Lower leg skin (tissue), 3 donors: ENCODE measurements at regions not wholly inside any gene's neighbourhood (a gene's known extent, or its start where the extent isn't known, plus 50 kb on each side); places are given as distances from the start of the nearest gene placed in this dataset.

ENCODE experiments used
- POLR2A ChIP-seq, 2 donors: fragments of 450-650 bp; IDR thresholded peaks; one replicate each; pipeline ENCODE4 v1.6.1; 2016 to 2017; ENCODE audit warnings: antibody characterized with exemption in 2 of 2, mild to moderate bottlenecking in 1 of 2, moderate library complexity in 1 of 2
- TF ChIP-seq, protein P1 (sequence below), 3 donors: fragments of 450-650 bp; IDR thresholded peaks; one replicate each; pipeline ENCODE4 v1.5.1; 2016; ENCODE audit warnings: antibody characterized with exemption in 3 of 3, mild to moderate bottlenecking in 3 of 3, moderate library complexity in 2 of 3

DNA sequence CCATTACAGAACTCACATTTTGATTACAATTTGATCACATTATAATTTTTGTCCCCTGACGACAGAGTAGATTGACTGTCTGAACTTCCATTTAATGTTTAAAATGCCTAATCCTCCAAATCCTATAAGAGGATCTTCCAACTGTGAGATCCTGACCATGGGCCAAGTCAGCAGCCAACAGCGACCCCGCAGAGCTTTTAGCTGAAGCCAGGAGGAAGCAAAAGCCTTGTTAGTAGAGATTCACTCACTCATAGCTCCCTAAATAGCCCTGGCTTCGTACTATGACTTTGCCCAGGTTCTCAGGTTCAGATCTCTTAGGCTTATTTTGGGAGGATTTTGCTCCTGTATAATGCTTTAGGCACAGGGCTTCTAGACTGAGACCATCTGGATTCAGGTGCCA is 413.1 kb downstream of the NKX6-1 start:
- TF ChIP-seq, protein P1, sequence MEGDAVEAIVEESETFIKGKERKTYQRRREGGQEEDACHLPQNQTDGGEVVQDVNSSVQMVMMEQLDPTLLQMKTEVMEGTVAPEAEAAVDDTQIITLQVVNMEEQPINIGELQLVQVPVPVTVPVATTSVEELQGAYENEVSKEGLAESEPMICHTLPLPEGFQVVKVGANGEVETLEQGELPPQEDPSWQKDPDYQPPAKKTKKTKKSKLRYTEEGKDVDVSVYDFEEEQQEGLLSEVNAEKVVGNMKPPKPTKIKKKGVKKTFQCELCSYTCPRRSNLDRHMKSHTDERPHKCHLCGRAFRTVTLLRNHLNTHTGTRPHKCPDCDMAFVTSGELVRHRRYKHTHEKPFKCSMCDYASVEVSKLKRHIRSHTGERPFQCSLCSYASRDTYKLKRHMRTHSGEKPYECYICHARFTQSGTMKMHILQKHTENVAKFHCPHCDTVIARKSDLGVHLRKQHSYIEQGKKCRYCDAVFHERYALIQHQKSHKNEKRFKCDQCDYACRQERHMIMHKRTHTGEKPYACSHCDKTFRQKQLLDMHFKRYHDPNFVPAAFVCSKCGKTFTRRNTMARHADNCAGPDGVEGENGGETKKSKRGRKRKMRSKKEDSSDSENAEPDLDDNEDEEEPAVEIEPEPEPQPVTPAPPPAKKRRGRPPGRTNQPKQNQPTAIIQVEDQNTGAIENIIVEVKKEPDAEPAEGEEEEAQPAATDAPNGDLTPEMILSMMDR (IDR thresholded peaks at IDR 0.05): no peak
- TF ChIP-seq POLR2A (IDR thresholded peaks at IDR 0.05): no peak
